Neural crest cell (in vitro differentiated cells): ENCODE measurements at regions not wholly inside any gene's neighbourhood (a gene's known extent, or its start where the extent isn't known, plus 50 kb on each side); places are given as distances from the start of the nearest gene placed in this dataset.

Experiments
- DNase-seq: peaks from one replicate; pipeline ENCODE4 v3.0.0; 2021; ENCODE audit warnings: low read depth, mixed read lengths, low spot score
- H3K27ac Mint-ChIP-seq: one replicate; pipeline ENCODE4 v1.8.0; 2021; ENCODE audit warnings: mild to moderate bottlenecking, mixed read lengths; ENCODE audit not compliant: unreplicated experiment
- H3K27me3 Mint-ChIP-seq: 2 replicates; pipeline ENCODE4 v1.8.0; 2021; ENCODE audit warnings: low read depth, mild to moderate bottlenecking, mixed read lengths
- H3K36me3 Mint-ChIP-seq: 2 replicates; pipeline ENCODE4 v1.8.0; 2021; ENCODE audit warnings: low read depth, mild to moderate bottlenecking, mixed read lengths
- H3K4me1 Mint-ChIP-seq: 2 replicates; pipeline ENCODE4 v1.8.0; 2021; ENCODE audit warnings: mixed read lengths
- H3K4me3 Mint-ChIP-seq: one replicate; pipeline ENCODE4 v1.8.0; 2021; ENCODE audit warnings: mild to moderate bottlenecking, mixed read lengths
- H3K9me3 Mint-ChIP-seq: 2 replicates; pipeline ENCODE4 v1.8.0; 2021; ENCODE audit warnings: mixed read lengths
- CTCF ChIP-seq: fragments of 200-600 bp; sonication (generic); conservative IDR thresholded peaks from 2 replicates; pipeline ENCODE4 v1.5.0; 2021; ENCODE audit warnings: antibody characterized with exemption, mild to moderate bottlenecking

- no peak overlapping the region for H3K27ac Mint-ChIP-seq
- H3K4me1 Mint-ChIP-seq: peaks cover 12% of the 10 kb centered on the region
- no peak for DNase-seq
- H3K36me3 Mint-ChIP-seq: no peaks in the 10 kb centered on the region
- H3K4me3 Mint-ChIP-seq: no peak overlapping the region
- H3K9me3 Mint-ChIP-seq: no peaks in the 10 kb centered on the region
- TF ChIP-seq CTCF: no peak
- no peaks in the 10 kb centered on the region for H3K27me3 Mint-ChIP-seq
Observed at GRCh38 chr18:7394050-7394659, 163.3 kb downstream of the LRRC30 start.

GRCh38 chr18:7395566-7395965, 164.7 kb downstream of the LRRC30 start:
- H3K9me3 Mint-ChIP-seq: no peaks in the 10 kb centered on the region
- no peak for DNase-seq
- TF ChIP-seq CTCF: no peak
- H3K4me3 Mint-ChIP-seq: no peak overlapping the region
- H3K4me1 Mint-ChIP-seq: peaks cover 10% of the 10 kb centered on the region
- no peak overlapping the region for H3K27ac Mint-ChIP-seq
- H3K36me3 Mint-ChIP-seq: no peaks in the 10 kb centered on the region
- no peaks in the 10 kb centered on the region for H3K27me3 Mint-ChIP-seq

GRCh38 chr18:7413906-7414305, 153.2 kb upstream of the PTPRM start:
- no peak for DNase-seq

GRCh38 chr18:7414459-7414858, 152.7 kb upstream of the PTPRM start:
- no peak for DNase-seq
- H3K4me1 Mint-ChIP-seq: no peaks in the 10 kb centered on the region
- peak overlapping the region; percentile 29 for H3K27ac Mint-ChIP-seq
- H3K36me3 Mint-ChIP-seq: no peaks in the 10 kb centered on the region
- TF ChIP-seq CTCF: no peak
- H3K9me3 Mint-ChIP-seq: peaks cover 3% of the 10 kb centered on the region
- no peaks in the 10 kb centered on the region for H3K27me3 Mint-ChIP-seq
- no peak overlapping the region for H3K4me3 Mint-ChIP-seq

More at GRCh38 chr18:7413906-7414305, 153.2 kb upstream of the PTPRM start:
- Mint-ChIP-seq H3K4me1 (no peaks in the 10 kb centered on the region), H3K36me3 (no peaks in the 10 kb centered on the region), H3K27me3 (no peaks in the 10 kb centered on the region), H3K4me3 (no peak overlapping the region), H3K27ac (no peak overlapping the region), H3K9me3 (peaks cover 3% of the 10 kb centered on the region)
- TF ChIP-seq CTCF: no peak

GRCh38 chr18:7415081-7415894, 151.8 kb upstream of the PTPRM start:
- Mint-ChIP-seq H3K4me1 (no peaks in the 10 kb centered on the region), H3K4me3 (no peak overlapping the region), H3K9me3 (peaks cover 3% of the 10 kb centered on the region), H3K27me3 (no peaks in the 10 kb centered on the region), H3K36me3 (no peaks in the 10 kb centered on the region), H3K27ac (no peak overlapping the region)
- TF ChIP-seq CTCF: no peak
- no peak for DNase-seq
